H4 (cell line): ENCODE measurements at regions not wholly inside any gene's neighbourhood (a gene's known extent, or its start where the extent isn't known, plus 50 kb on each side); places are given as distances from the start of the nearest gene placed in this dataset.

ENCODE experiments used
- DNase-seq: peaks from one replicate; pipeline ENCODE4 v3.0.0-alpha.2; 2015; ENCODE audit warnings: low spot score

DNA sequence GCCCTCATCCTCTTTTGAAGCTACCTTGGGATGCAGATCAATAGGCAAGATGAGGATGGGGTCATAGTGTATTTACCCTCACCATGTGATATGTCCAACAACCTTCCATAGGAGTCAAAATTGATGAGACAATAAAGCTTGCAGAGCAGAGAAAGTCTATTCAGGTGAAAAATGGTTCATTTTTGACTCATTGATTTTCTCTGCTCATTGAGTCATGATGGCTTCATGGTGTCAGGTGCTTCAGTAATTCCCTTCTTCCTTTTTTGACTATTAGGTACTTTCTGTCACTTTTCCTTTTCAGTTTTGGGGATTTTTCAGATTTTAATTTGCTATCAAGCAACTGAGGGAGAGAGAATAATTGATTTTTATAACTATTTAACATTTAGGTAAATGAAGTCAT is 55.9 kb upstream of the IL2 start:
- no peak for DNase-seq

GRCh38 chr4:122508083-122508482 is 51.6 kb upstream of the IL2 start:
- DNase-seq: no peak
